Activated CD8-positive, alpha-beta memory T cell treated with anti-CD3 and anti-CD28 coated beads for 4 hours (primary cell): ENCODE measurements at regions not wholly inside any gene's neighbourhood (a gene's known extent, or its start where the extent isn't known, plus 50 kb on each side); places are given as distances from the start of the nearest gene placed in this dataset.

ENCODE experiments used
- DNase-seq, 2 donors: peaks; one replicate each; pipeline ENCODE4 v3.0.0-alpha.2; 2020; ENCODE audit warnings: low read depth in 2 of 2

- no peak for DNase-seq
Measured at GRCh38 chr5:34505731-34506130, 150.4 kb upstream of the RAI14 start.

GRCh38 chr5:34507933-34508332, 148.2 kb upstream of the RAI14 start:
- no peak for DNase-seq

GRCh38 chr5:34509392-34509791, 146.7 kb upstream of the RAI14 start:
- DNase-seq, result no peak

- no peak for DNase-seq
Measured at GRCh38 chr5:34510002-34510401, 146.1 kb upstream of the RAI14 start.

GRCh38 chr5:34511063-34511462, 145.1 kb upstream of the RAI14 start:
- no peak for DNase-seq

GRCh38 chr5:34511481-34511880, 144.6 kb upstream of the RAI14 start:
- DNase-seq, result no peak

- DNase-seq, result no peak
Measured at GRCh38 chr5:34511915-34512314, 144.2 kb upstream of the RAI14 start.

- no peak for DNase-seq
Measured at GRCh38 chr5:34516166-34516565, 140.0 kb upstream of the RAI14 start.

GRCh38 chr5:34516686-34517085, 139.4 kb upstream of the RAI14 start:
- DNase-seq, result no peak

- DNase-seq, result no peak
Measured at GRCh38 chr5:34517249-34517648, 138.9 kb upstream of the RAI14 start.

- no peak for DNase-seq
Measured at GRCh38 chr5:34519489-34520220, 136.5 kb upstream of the RAI14 start.

- DNase-seq, result no peak
Measured at GRCh38 chr5:34521628-34522290, 134.4 kb upstream of the RAI14 start.

GRCh38 chr5:34522599-34523386, 133.3 kb upstream of the RAI14 start:
- peak; percentile 6 to 11 for DNase-seq

- no peak for DNase-seq
Measured at GRCh38 chr5:34523387-34523726, 132.8 kb upstream of the RAI14 start.

GRCh38 chr5:34524123-34524522, 132.0 kb upstream of the RAI14 start:
- DNase-seq, result no peak

- no peak for DNase-seq
Measured at GRCh38 chr5:34525761-34526160, 130.4 kb upstream of the RAI14 start.

- DNase-seq, result no peak
Measured at GRCh38 chr5:34526682-34527305, 129.3 kb upstream of the RAI14 start.

- no peak for DNase-seq
Measured at GRCh38 chr5:34529581-34530331, 126.4 kb upstream of the RAI14 start.

GRCh38 chr5:34530637-34531036, 125.5 kb upstream of the RAI14 start:
- DNase-seq, result no peak

GRCh38 chr5:34531751-34532360, 124.3 kb upstream of the RAI14 start:
- no peak for DNase-seq
